ENCODE measurements at regions not wholly inside any gene's neighbourhood (a gene's known extent, or its start where the extent isn't known, plus 50 kb on each side); places are given as distances from the start of the nearest gene placed in this dataset.

GRCh38 chr13:67967031-67967430 is 736.9 kb upstream of the PCDH9 start:
- DNase-seq (ENCODE audit: low spot score), result no peak
- Mint-ChIP-seq H3K36me3 (no peaks in the 10 kb centered on the region), H3K4me1 (peaks cover 12% of the 10 kb centered on the region), H3K27me3 (ENCODE audit: insufficient read depth, low read depth) (no peaks in the 10 kb centered on the region), H3K4me3 (no peak overlapping the region), H3K9me3 (no peaks in the 10 kb centered on the region), H3K27ac (no peak overlapping the region)
- H3K27ac ChIP-seq, result no peak overlapping the region
- no peak overlapping the region for H3K4me2 ChIP-seq
- H4K20me1 ChIP-seq (ENCODE audit: low read depth), result no peaks in the 10 kb centered on the region
- no peaks in the 10 kb centered on the region for H3K27me3 ChIP-seq
- no peaks in the 10 kb centered on the region for H3K79me2 ChIP-seq (ENCODE audit: low read depth)
- H3K9me3 ChIP-seq (ENCODE audit: low read depth), result no peaks in the 10 kb centered on the region
- no peaks in the 10 kb centered on the region for H3K4me1 ChIP-seq
- TF ChIP-seq EZH2 (IDR thresholded peaks at IDR 0.05) (no peak), EZH2phosphoT487 (IDR thresholded peaks at IDR 0.05) (no peak), CTCF (IDR thresholded peaks at IDR 0.05) (no peak)
- no peaks in the 10 kb centered on the region for H3K36me3 ChIP-seq
- H2AFZ ChIP-seq (replicated peaks), result no peak overlapping the region
- H3F3A ChIP-seq (ENCODE audit: low read depth), result no peaks in the 10 kb centered on the region
- H3K4me3 ChIP-seq, result no peak overlapping the region
- no peak overlapping the region for H3K9ac ChIP-seq

GRCh38 chr13:67966065-67966464 is 735.9 kb upstream of the PCDH9 start:
- Mint-ChIP-seq H3K9me3 (no peaks in the 10 kb centered on the region), H3K4me1 (peaks cover 14% of the 10 kb centered on the region), H3K27me3 (ENCODE audit: insufficient read depth, low read depth) (no peaks in the 10 kb centered on the region), H3K4me3 (no peak overlapping the region), H3K27ac (no peak overlapping the region), H3K36me3 (no peaks in the 10 kb centered on the region)
- no peaks in the 10 kb centered on the region for H4K20me1 ChIP-seq (ENCODE audit: low read depth)
- no peak overlapping the region for H3K27ac ChIP-seq
- H3F3A ChIP-seq (ENCODE audit: low read depth), result no peaks in the 10 kb centered on the region
- DNase-seq (ENCODE audit: low spot score), result peak; percentile 8
- H3K4me2 ChIP-seq, result no peak overlapping the region
- no peaks in the 10 kb centered on the region for H3K27me3 ChIP-seq
- H3K9me3 ChIP-seq (ENCODE audit: low read depth), result no peaks in the 10 kb centered on the region
- no peak overlapping the region for H3K4me3 ChIP-seq
- H2AFZ ChIP-seq (replicated peaks), result no peak overlapping the region
- no peaks in the 10 kb centered on the region for H3K36me3 ChIP-seq
- no peak overlapping the region for H3K9ac ChIP-seq
- TF ChIP-seq EZH2phosphoT487 (IDR thresholded peaks at IDR 0.05), result no peak
- no peak for TF ChIP-seq EZH2 (IDR thresholded peaks at IDR 0.05)
- TF ChIP-seq CTCF (IDR thresholded peaks at IDR 0.05), result no peak
- no peaks in the 10 kb centered on the region for H3K79me2 ChIP-seq (ENCODE audit: low read depth)
- no peaks in the 10 kb centered on the region for H3K4me1 ChIP-seq

GRCh38 chr13:67964986-67965385 is 734.9 kb upstream of the PCDH9 start:
- peaks cover 14% of the 10 kb centered on the region for H3K4me1 Mint-ChIP-seq
- Histone ChIP-seq H3K4me2 (no peak overlapping the region), H3K9ac (no peak overlapping the region), H3F3A (ENCODE audit: low read depth) (no peaks in the 10 kb centered on the region), H3K9me3 (ENCODE audit: low read depth) (no peaks in the 10 kb centered on the region), H3K79me2 (ENCODE audit: low read depth) (no peaks in the 10 kb centered on the region), H3K4me3 (no peak overlapping the region), H3K27ac (no peak overlapping the region), H3K27me3 (no peaks in the 10 kb centered on the region), H2AFZ (replicated peaks) (no peak overlapping the region), H4K20me1 (ENCODE audit: low read depth) (no peaks in the 10 kb centered on the region), H3K36me3 (no peaks in the 10 kb centered on the region), H3K4me1 (no peaks in the 10 kb centered on the region)
- DNase-seq (ENCODE audit: low spot score), result no peak
- no peaks in the 10 kb centered on the region for H3K27me3 Mint-ChIP-seq (ENCODE audit: insufficient read depth, low read depth)
- no peak overlapping the region for H3K27ac Mint-ChIP-seq
- TF ChIP-seq CTCF (IDR thresholded peaks at IDR 0.05) (no peak), EZH2 (IDR thresholded peaks at IDR 0.05) (no peak), EZH2phosphoT487 (IDR thresholded peaks at IDR 0.05) (no peak)
- H3K9me3 Mint-ChIP-seq, result no peaks in the 10 kb centered on the region
- no peaks in the 10 kb centered on the region for H3K36me3 Mint-ChIP-seq
- H3K4me3 Mint-ChIP-seq, result no peak overlapping the region

GRCh38 chr13:67964091-67964490 is 734.0 kb upstream of the PCDH9 start:
- H3K4me3 ChIP-seq, result no peak overlapping the region
- Mint-ChIP-seq H3K9me3 (no peaks in the 10 kb centered on the region), H3K27ac (no peak overlapping the region), H3K36me3 (no peaks in the 10 kb centered on the region), H3K27me3 (ENCODE audit: insufficient read depth, low read depth) (no peaks in the 10 kb centered on the region), H3K4me3 (no peak overlapping the region), H3K4me1 (peaks cover 14% of the 10 kb centered on the region)
- H4K20me1 ChIP-seq (ENCODE audit: low read depth), result no peaks in the 10 kb centered on the region
- H3K27ac ChIP-seq, result no peak overlapping the region
- H3F3A ChIP-seq (ENCODE audit: low read depth), result no peaks in the 10 kb centered on the region
- no peaks in the 10 kb centered on the region for H3K9me3 ChIP-seq (ENCODE audit: low read depth)
- no peak for DNase-seq (ENCODE audit: low spot score)
- no peaks in the 10 kb centered on the region for H3K27me3 ChIP-seq
- H2AFZ ChIP-seq (replicated peaks), result no peak overlapping the region
- no peak overlapping the region for H3K4me2 ChIP-seq
- H3K79me2 ChIP-seq (ENCODE audit: low read depth), result no peaks in the 10 kb centered on the region
- H3K4me1 ChIP-seq, result no peaks in the 10 kb centered on the region
- H3K9ac ChIP-seq, result no peak overlapping the region
- TF ChIP-seq EZH2phosphoT487 (IDR thresholded peaks at IDR 0.05) (no peak), CTCF (IDR thresholded peaks at IDR 0.05) (no peak), EZH2 (IDR thresholded peaks at IDR 0.05) (no peak)
- no peaks in the 10 kb centered on the region for H3K36me3 ChIP-seq

Measured in neural progenitor cell (in vitro differentiated cells).